IMR-90 (cell line): ENCODE measurements at regions not wholly inside any gene's neighbourhood (a gene's known extent, or its start where the extent isn't known, plus 50 kb on each side); places are given as distances from the start of the nearest gene placed in this dataset.

Source experiments
- CHD1 ChIP-seq: IDR thresholded peaks from 2 replicates; pipeline ENCODE4 v1.6.1; 2012; ENCODE audit warnings: low read depth, low read length, improper control_type of control experiment
- FOS ChIP-seq: fragments of 150-350 bp; IDR thresholded peaks from 2 replicates; pipeline ENCODE4 v1.6.1; 2016; ENCODE audit warnings: low read depth, low read length
- MAZ ChIP-seq: IDR thresholded peaks from 2 replicates; pipeline ENCODE4 v1.6.1; 2012; ENCODE audit warnings: low read depth, mild to moderate bottlenecking, low read length, improper control_type of control experiment, moderate library complexity, borderline replicate concordance
- MXI1 ChIP-seq: IDR thresholded peaks from 2 replicates; pipeline ENCODE4 v1.6.1; 2012; ENCODE audit warnings: low read depth, mild to moderate bottlenecking, low read length, moderate library complexity, borderline replicate concordance
- POLR2A ChIP-seq: IDR thresholded peaks from 2 replicates; pipeline ENCODE4 v1.6.1; 2012; ENCODE audit warnings: mild to moderate bottlenecking, low read depth, low read length
- RAD21 ChIP-seq: IDR thresholded peaks from 2 replicates; pipeline ENCODE4 v1.6.1; 2012; ENCODE audit warnings: low read length, improper control_type of control experiment
- RCOR1 ChIP-seq: IDR thresholded peaks from 2 replicates; pipeline ENCODE4 v1.6.1; 2012; ENCODE audit warnings: mild to moderate bottlenecking, low read length, improper control_type of control experiment; ENCODE audit not compliant: insufficient replicate concordance
- RFX5 ChIP-seq: IDR thresholded peaks from 2 replicates; pipeline ENCODE4 v1.8.0; 2012; ENCODE audit warnings: low read depth, mild to moderate bottlenecking, low read length, moderate library complexity
- SMC3 ChIP-seq: fragments of 150-350 bp; IDR thresholded peaks from 2 replicates; pipeline ENCODE4 v1.6.1; 2016; ENCODE audit warnings: low read depth, mild to moderate bottlenecking, antibody characterized with exemption, low read length, moderate library complexity
- TF ChIP-seq, protein P1 (sequence below): conservative IDR thresholded peaks from 2 replicates; pipeline ENCODE4 v1.5.1; 2012; ENCODE audit warnings: mild to moderate bottlenecking, low read depth, low read length, improper control_type of control experiment
- TF ChIP-seq, protein P2 (sequence below): fragments of 150-350 bp; IDR thresholded peaks from 2 replicates; pipeline ENCODE4 v1.6.1; 2017; ENCODE audit warnings: mild to moderate bottlenecking, antibody characterized with exemption, low read length, low read depth
- TF ChIP-seq, protein P3 (sequence below): fragments of 150-350 bp; IDR thresholded peaks from 2 replicates; pipeline ENCODE4 v1.6.1; 2016; ENCODE audit warnings: low read depth, mild to moderate bottlenecking, low read length, moderate library complexity, borderline replicate concordance

DNA sequence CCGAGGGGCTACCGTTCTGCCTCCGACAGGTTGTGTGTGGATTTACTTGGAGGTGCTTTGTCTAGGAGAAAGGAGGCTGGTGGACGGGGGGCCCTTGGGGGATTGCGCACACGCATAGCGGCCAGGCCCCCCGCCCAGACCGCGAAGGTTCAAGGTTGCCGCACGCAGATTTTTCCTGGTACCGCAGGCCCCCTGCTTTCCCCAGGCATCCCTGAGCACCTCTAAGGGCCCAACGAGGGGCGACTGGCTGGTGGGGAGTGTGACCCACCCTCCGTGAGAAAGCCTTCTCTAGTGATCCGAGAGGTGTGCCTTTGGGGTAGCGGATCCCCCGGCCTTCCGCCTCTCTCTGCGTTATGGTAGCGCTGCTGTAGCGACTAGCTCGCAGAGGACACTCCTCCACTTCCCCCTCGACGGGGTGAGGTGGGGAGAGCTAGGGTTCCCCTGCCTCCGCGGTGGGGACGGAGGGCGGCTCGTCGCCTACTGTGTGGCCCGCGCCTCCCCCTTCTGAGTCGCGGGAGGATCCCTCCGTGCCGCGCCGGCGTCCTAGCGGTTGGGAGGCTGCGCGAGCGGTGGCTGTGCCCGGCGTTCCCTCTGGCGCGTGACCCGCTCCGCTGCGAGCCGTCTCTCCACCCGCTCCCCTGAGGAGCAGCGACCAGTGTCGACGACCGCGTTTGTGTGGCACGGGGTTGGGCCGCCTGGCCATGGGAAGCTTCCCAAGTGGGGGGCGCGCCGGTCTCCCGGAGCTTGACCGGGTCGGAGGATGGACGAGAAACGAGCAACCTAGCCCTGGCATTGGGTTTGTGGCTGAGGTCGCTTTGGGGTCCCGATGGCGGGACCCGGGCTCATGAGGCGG, 3900.0 kb upstream of the OR11H1 start:
- TF ChIP-seq RAD21 (no peak), FOS (no peak), RFX5 (no peak), SMC3 (no peak), POLR2A (no peak), MXI1 (no peak), CHD1 (no peak), RCOR1 (no peak), MAZ (no peak)
- TF ChIP-seq, protein P1, sequence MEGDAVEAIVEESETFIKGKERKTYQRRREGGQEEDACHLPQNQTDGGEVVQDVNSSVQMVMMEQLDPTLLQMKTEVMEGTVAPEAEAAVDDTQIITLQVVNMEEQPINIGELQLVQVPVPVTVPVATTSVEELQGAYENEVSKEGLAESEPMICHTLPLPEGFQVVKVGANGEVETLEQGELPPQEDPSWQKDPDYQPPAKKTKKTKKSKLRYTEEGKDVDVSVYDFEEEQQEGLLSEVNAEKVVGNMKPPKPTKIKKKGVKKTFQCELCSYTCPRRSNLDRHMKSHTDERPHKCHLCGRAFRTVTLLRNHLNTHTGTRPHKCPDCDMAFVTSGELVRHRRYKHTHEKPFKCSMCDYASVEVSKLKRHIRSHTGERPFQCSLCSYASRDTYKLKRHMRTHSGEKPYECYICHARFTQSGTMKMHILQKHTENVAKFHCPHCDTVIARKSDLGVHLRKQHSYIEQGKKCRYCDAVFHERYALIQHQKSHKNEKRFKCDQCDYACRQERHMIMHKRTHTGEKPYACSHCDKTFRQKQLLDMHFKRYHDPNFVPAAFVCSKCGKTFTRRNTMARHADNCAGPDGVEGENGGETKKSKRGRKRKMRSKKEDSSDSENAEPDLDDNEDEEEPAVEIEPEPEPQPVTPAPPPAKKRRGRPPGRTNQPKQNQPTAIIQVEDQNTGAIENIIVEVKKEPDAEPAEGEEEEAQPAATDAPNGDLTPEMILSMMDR = no peak
- TF ChIP-seq, protein P2, sequence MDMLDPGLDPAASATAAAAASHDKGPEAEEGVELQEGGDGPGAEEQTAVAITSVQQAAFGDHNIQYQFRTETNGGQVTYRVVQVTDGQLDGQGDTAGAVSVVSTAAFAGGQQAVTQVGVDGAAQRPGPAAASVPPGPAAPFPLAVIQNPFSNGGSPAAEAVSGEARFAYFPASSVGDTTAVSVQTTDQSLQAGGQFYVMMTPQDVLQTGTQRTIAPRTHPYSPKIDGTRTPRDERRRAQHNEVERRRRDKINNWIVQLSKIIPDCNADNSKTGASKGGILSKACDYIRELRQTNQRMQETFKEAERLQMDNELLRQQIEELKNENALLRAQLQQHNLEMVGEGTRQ = no peak
- TF ChIP-seq, protein P3, sequence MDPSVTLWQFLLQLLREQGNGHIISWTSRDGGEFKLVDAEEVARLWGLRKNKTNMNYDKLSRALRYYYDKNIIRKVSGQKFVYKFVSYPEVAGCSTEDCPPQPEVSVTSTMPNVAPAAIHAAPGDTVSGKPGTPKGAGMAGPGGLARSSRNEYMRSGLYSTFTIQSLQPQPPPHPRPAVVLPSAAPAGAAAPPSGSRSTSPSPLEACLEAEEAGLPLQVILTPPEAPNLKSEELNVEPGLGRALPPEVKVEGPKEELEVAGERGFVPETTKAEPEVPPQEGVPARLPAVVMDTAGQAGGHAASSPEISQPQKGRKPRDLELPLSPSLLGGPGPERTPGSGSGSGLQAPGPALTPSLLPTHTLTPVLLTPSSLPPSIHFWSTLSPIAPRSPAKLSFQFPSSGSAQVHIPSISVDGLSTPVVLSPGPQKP = no peak
